T-helper 17 cell (primary cell): ENCODE measurements at regions not wholly inside any gene's neighbourhood (a gene's known extent, or its start where the extent isn't known, plus 50 kb on each side); places are given as distances from the start of the nearest gene placed in this dataset.
"Not testable (repeated sequence)": the region's sequence is repeated elsewhere in the genome, so short reads cannot be mapped to it uniquely, and the experiment has no call there.

ENCODE experiments used
- ATAC-seq: fragments of 150-1000 bp; cut with Tn5 transposase; 2 replicates; pipeline ENCODE4 v1.10.0; 2021; ENCODE audit warnings: mild to moderate bottlenecking, moderate library complexity
- DNase-seq, 3 donors: peaks; one replicate each; pipeline versions ENCODE4 v3.0.0 to v3.0.0-alpha.2; 2020 to 2021
- H3K9me3 ChIP-seq: one replicate; pipeline ENCODE4 v1.7.0; 2013; ENCODE audit warnings: low read length, mild to moderate bottlenecking; ENCODE audit not compliant: control insufficient read depth, poor library complexity, severe bottlenecking
- H3K27ac Mint-ChIP-seq: one replicate; pipeline ENCODE4 v1.8.0; 2022; ENCODE audit warnings: mild to moderate bottlenecking, moderate library complexity, mixed read lengths
- H3K27me3 Mint-ChIP-seq: one replicate; pipeline ENCODE4 v1.8.0; 2022; ENCODE audit warnings: mixed read lengths
- H3K36me3 Mint-ChIP-seq: one replicate; pipeline ENCODE4 v1.8.0; 2022; ENCODE audit warnings: low read depth, mixed read lengths
- H3K4me1 Mint-ChIP-seq: one replicate; pipeline ENCODE4 v1.8.0; 2022; ENCODE audit warnings: mild to moderate bottlenecking, mixed read lengths
- H3K4me3 Mint-ChIP-seq: one replicate; pipeline ENCODE4 v1.8.0; 2022; ENCODE audit warnings: mild to moderate bottlenecking, moderate library complexity, mixed read lengths

GRCh38 chr19:31461814-31462539 lies 112.7 kb upstream of the TSHZ3 start:
- Mint-ChIP-seq H3K36me3 (no peaks in the 10 kb centered on the region), H3K27me3 (no peaks in the 10 kb centered on the region), H3K4me3 (no peak overlapping the region), H3K4me1 (no peaks in the 10 kb centered on the region), H3K27ac (no peak overlapping the region)
- no peaks in the 10 kb centered on the region for H3K9me3 ChIP-seq
- DNase-seq (no peak), ATAC-seq (no peak)

DNA sequence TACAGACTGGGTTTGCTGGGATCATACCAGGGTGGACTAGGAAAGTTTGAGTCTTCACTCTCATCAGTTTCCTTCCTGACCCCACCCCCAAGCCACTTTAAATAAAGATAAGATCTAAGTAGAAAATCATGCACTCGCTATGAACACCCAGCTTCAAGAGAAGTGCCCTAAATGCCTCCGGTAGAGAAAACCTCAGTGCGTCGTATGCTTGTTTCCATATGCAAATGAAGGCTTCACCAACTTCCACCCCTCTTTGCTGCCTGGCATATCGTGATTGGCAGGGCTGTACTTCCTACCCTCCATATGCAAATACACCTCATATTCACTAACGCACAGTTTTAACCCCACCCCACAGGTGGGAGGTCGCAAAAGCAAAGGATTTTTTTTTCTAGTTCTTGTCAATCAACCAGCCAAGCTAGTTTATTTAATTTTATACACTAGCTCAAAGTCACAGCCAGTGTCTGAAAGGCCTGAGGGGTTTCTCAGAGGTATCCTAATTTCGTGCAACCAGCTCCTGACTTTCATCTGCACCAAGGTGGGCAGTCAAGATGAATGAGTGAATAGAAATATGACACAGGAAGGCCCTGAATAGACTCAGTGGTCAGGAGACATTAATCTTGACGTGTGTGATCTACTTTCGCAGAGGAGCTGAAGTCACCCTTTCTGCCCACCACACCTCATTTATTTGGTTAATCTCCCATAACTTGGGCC lies 121.1 kb upstream of the TSHZ3 start:
- DNase-seq (no peak), ATAC-seq (no peak)
- Mint-ChIP-seq H3K4me3 (no peak overlapping the region), H3K27me3 (peaks cover 15% of the 10 kb centered on the region), H3K4me1 (no peaks in the 10 kb centered on the region), H3K36me3 (no peaks in the 10 kb centered on the region), H3K27ac (no peak overlapping the region)
- no peaks in the 10 kb centered on the region for H3K9me3 ChIP-seq

- no peak overlapping the region for H3K4me3 Mint-ChIP-seq
- ATAC-seq, result no peak
These were observed 121.7 kb upstream of the TSHZ3 start for GRCh38 chr19:31470952-31471351.

DNA sequence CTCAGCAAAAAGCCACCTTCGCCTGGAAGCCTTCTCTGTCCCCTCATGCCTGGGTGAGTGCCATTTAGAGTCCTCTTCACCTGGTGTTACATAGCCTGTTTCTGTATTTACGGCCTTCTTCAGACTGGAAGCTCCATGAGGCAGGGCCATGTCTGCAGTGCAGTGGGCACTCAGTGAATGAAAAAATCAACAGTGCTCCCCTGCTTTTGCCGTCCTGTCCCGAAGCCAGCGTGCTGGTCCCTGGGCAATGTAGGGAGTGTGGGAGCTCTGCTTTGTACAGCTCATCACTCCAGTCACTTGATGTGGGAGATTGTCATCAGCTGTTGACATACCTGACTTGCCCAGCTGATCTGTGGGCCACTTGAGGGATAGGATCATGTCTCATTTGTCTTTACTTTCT lies 129.0 kb upstream of the TSHZ3 start:
- Mint-ChIP-seq H3K27me3 (no peaks in the 10 kb centered on the region), H3K4me3 (no peak overlapping the region), H3K36me3 (no peaks in the 10 kb centered on the region), H3K4me1 (no peaks in the 10 kb centered on the region), H3K27ac (no peak overlapping the region)
- ATAC-seq (no peak), DNase-seq (no peak)
- H3K9me3 ChIP-seq, result no peaks in the 10 kb centered on the region

More at GRCh38 chr19:31470952-31471351, 121.7 kb upstream of the TSHZ3 start:
- DNase-seq, result no peak
- Mint-ChIP-seq H3K4me1 (no peaks in the 10 kb centered on the region), H3K36me3 (no peaks in the 10 kb centered on the region), H3K27me3 (peaks cover 15% of the 10 kb centered on the region), H3K27ac (no peak overlapping the region)
- H3K9me3 ChIP-seq, result no peaks in the 10 kb centered on the region

- ATAC-seq (no peak), DNase-seq (no peak)
- H3K36me3 Mint-ChIP-seq, result no peaks in the 10 kb centered on the region
- H3K27me3 Mint-ChIP-seq, result no peaks in the 10 kb centered on the region
- H3K4me3 Mint-ChIP-seq, result no peak overlapping the region
- no peak overlapping the region for H3K27ac Mint-ChIP-seq
- H3K4me1 Mint-ChIP-seq, result no peaks in the 10 kb centered on the region
- H3K9me3 ChIP-seq, result no peaks in the 10 kb centered on the region
These were observed 134.1 kb upstream of the TSHZ3 start for GRCh38 chr19:31483226-31483857.

GRCh38 chr19:31484858-31485410 lies 135.7 kb upstream of the TSHZ3 start:
- not testable (repeated sequence) for H3K4me1 Mint-ChIP-seq, DNase-seq, H3K9me3 ChIP-seq, H3K27ac Mint-ChIP-seq, ATAC-seq, H3K27me3 Mint-ChIP-seq, H3K36me3 Mint-ChIP-seq, H3K4me3 Mint-ChIP-seq

DNA sequence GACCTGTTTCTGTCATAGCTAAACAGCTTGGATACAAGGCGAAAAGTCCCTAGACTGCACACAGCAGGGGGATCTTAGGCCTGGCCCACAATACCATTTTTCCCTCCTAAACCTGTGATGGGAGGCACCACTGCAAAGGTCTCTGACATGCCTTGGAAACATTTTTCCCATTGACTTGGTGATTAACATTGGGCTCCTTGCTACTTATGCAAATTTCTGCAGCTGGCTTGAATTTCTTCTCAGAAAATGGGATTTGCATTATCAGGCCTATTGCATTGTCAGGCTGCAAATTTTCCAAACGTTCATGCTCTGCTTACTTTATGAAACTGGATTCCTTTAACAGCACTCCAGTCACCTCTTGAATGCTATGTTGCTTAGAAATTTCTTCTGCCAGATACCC lies 136.2 kb upstream of the TSHZ3 start:
- H3K27me3 Mint-ChIP-seq, result no peaks in the 10 kb centered on the region
- H3K27ac Mint-ChIP-seq, result no peak overlapping the region
- no peaks in the 10 kb centered on the region for H3K4me1 Mint-ChIP-seq
- no peak for ATAC-seq
- no peaks in the 10 kb centered on the region for H3K9me3 ChIP-seq
- DNase-seq, result no peak
- H3K36me3 Mint-ChIP-seq, result no peaks in the 10 kb centered on the region
- H3K4me3 Mint-ChIP-seq, result no peak overlapping the region

GRCh38 chr19:31491242-31491641 lies 142.0 kb upstream of the TSHZ3 start:
- no peaks in the 10 kb centered on the region for H3K4me1 Mint-ChIP-seq
- H3K27me3 Mint-ChIP-seq, result peaks cover 5% of the 10 kb centered on the region
- H3K27ac Mint-ChIP-seq, result no peak overlapping the region
- ATAC-seq, result no peak
- DNase-seq, result no peak
- H3K9me3 ChIP-seq, result no peaks in the 10 kb centered on the region
- no peak overlapping the region for H3K4me3 Mint-ChIP-seq
- H3K36me3 Mint-ChIP-seq, result no peaks in the 10 kb centered on the region

DNA sequence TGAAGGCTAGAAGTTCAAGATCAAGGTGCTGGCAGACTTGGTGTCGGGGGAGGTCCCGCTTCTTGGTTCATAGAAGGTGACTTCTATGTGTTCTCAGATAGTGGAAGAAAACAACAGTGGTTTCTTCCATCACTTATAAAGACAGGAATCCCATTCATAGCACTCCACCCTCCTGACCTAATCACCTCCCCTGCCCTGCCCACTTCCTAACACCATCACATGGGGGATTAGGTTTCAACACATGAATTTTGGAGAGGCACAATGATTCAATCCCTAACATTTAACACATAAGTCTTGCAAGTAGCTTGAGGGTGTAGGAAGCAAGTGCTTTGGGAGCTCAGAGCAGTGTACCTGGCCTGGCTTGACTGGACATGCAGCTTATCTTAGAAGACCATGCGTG lies 142.8 kb upstream of the TSHZ3 start:
- no peak for DNase-seq
- peaks cover 5% of the 10 kb centered on the region for H3K27me3 Mint-ChIP-seq
- no peak for ATAC-seq
- H3K4me3 Mint-ChIP-seq, result no peak overlapping the region
- H3K4me1 Mint-ChIP-seq, result no peaks in the 10 kb centered on the region
- no peaks in the 10 kb centered on the region for H3K9me3 ChIP-seq
- no peaks in the 10 kb centered on the region for H3K36me3 Mint-ChIP-seq
- H3K27ac Mint-ChIP-seq, result no peak overlapping the region

GRCh38 chr19:31496076-31496475 lies 146.8 kb upstream of the TSHZ3 start:
- H3K27me3 Mint-ChIP-seq, result peaks cover 16% of the 10 kb centered on the region
- H3K27ac Mint-ChIP-seq, result no peak overlapping the region
- no peaks in the 10 kb centered on the region for H3K36me3 Mint-ChIP-seq
- H3K9me3 ChIP-seq, result no peaks in the 10 kb centered on the region
- no peak for DNase-seq
- ATAC-seq, result no peak
- peaks cover 2% of the 10 kb centered on the region for H3K4me1 Mint-ChIP-seq
- no peak overlapping the region for H3K4me3 Mint-ChIP-seq

DNA sequence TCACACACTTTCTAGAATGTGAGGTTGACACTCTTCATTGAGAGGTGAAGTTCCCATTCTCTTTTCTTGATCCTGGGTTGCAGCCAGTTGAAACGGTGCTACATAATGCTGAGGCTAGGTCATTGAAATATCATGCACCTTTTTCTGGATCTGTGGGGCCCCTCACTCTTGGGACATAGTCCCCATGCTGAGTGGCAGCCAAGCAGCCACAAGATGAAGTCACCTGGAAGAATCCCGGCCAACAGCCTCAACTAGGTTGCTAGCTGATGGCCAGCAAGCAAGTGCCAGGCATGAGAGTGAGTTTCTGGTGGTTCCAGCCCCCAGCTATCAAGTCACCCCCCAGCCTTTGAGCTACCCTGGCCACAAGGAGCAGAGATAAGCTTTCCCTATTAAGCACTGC lies 148.5 kb upstream of the TSHZ3 start:
- DNase-seq, result no peak
- Mint-ChIP-seq H3K4me3 (no peak overlapping the region), H3K27me3 (peaks cover 19% of the 10 kb centered on the region), H3K36me3 (no peaks in the 10 kb centered on the region), H3K4me1 (peaks cover 2% of the 10 kb centered on the region), H3K27ac (no peak overlapping the region)
- ATAC-seq, result no peak
- no peaks in the 10 kb centered on the region for H3K9me3 ChIP-seq

DNA sequence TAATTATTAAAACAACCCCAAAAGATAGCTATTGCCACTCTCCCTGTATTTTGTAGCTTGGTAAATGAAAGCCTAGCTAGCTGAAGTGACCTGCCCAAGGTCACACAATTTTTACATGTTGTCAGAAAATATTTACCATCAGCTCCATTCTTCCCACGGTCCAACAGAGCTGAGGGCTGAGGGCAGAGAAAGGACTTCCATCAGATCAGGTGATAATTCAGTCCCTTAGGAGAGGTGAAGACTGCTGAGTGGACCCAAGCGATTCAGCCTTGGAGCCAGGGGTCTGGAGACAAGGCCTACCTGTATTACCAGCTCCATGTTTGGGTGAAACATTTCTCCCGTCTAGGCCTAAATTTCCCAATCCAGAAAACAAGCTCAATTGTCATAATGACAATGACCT lies 149.5 kb upstream of the TSHZ3 start:
- Mint-ChIP-seq H3K36me3 (no peaks in the 10 kb centered on the region), H3K27me3 (peaks cover 15% of the 10 kb centered on the region), H3K4me3 (no peak overlapping the region), H3K27ac (no peak overlapping the region), H3K4me1 (peaks cover 2% of the 10 kb centered on the region)
- no peaks in the 10 kb centered on the region for H3K9me3 ChIP-seq
- no peak for ATAC-seq
- no peak for DNase-seq

- DNase-seq (no peak), ATAC-seq (no peak)
- Mint-ChIP-seq H3K27ac (no peak overlapping the region), H3K4me1 (peaks cover 2% of the 10 kb centered on the region), H3K36me3 (no peaks in the 10 kb centered on the region), H3K4me3 (no peak overlapping the region), H3K27me3 (peaks cover 20% of the 10 kb centered on the region)
- H3K9me3 ChIP-seq, result no peaks in the 10 kb centered on the region
These were observed 150.3 kb upstream of the TSHZ3 start for GRCh38 chr19:31499281-31500196.
